ENCODE measurements at regions not wholly inside any gene's neighbourhood (a gene's known extent, or its start where the extent isn't known, plus 50 kb on each side); places are given as distances from the start of the nearest gene placed in this dataset.

DNA sequence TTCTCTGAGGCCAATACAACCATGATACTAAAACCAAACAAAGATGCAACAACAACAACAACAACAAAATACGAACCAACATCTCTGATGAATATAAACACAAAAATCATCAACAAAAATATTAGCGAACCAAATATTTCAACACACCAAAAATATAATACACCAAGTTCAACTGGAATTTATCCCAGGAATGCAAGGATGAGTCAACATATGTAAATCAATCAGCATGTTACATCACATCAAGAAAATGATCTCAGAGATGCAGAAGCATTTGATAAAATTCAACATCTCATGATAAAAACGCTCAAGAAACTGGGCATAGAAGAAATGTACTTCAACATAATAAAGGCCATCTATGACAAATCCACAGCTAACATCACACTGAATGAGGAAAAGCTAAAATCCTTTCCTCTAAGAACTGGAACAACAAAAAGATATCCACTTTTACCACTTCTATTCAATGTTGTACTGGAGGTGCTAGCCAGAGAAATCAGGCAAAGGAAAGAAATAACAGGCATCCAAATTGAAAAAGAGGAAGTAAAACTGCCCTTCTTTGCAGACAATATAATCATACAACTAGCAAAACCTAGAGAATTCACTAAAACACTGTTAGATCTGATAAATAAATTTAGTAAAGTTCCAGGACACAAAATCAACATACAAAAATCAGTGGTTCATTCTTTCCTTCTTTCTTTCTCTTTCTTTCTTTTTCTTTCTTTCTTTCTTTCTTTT is 2448.7 kb upstream of the PCDH20 start:
- Histone ChIP-seq H3K9me3 (ENCODE audit: severe bottlenecking) (no peaks in the 10 kb centered on the region), H3K27me3 (ENCODE audit: insufficient read depth, low read depth, severe bottlenecking) (no peaks in the 10 kb centered on the region), H3K4me3 (ENCODE audit: low read depth, low read length) (no peak overlapping the region), H3K27ac (no peak overlapping the region), H3K36me3 (no peaks in the 10 kb centered on the region)
- TF ChIP-seq, protein P1, sequence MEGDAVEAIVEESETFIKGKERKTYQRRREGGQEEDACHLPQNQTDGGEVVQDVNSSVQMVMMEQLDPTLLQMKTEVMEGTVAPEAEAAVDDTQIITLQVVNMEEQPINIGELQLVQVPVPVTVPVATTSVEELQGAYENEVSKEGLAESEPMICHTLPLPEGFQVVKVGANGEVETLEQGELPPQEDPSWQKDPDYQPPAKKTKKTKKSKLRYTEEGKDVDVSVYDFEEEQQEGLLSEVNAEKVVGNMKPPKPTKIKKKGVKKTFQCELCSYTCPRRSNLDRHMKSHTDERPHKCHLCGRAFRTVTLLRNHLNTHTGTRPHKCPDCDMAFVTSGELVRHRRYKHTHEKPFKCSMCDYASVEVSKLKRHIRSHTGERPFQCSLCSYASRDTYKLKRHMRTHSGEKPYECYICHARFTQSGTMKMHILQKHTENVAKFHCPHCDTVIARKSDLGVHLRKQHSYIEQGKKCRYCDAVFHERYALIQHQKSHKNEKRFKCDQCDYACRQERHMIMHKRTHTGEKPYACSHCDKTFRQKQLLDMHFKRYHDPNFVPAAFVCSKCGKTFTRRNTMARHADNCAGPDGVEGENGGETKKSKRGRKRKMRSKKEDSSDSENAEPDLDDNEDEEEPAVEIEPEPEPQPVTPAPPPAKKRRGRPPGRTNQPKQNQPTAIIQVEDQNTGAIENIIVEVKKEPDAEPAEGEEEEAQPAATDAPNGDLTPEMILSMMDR (IDR thresholded peaks at IDR 0.05; ENCODE audit: low read depth, low read length), result no peak
- DNase-seq, result no peak

DNA sequence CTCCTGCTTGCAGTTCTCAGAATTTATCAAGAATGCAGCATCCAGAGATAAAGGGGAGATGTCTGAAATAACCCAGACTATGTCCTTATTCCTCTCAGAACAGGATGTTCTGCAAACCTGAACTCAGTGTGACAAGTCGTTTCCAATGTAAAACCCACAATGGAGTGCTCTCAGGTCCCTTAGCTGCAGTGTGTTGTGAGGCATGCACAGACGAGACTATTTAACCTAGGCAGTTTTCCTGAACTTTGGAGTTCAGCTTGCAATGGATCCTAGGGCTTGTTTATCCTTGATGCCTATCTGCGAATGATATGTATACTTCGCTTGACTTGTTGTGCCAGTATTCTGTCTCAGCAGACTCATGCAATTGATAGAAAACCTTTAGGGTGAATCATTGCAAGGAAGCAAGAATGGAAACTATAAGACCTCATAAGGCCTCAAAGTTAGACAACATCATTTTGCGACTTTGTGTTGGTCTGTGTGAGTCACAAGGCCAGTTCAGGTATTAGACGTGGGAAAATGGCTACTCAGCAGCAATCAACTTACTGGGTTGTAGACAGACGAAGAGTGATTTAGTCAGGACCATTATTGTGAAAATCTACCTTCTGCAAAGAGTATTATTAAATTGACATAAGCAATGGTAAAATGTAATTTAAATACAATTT is 2439.9 kb upstream of the PCDH20 start:
- Histone ChIP-seq H3K4me3 (ENCODE audit: low read depth, low read length) (no peak overlapping the region), H3K36me3 (no peaks in the 10 kb centered on the region), H3K27ac (no peak overlapping the region), H3K27me3 (ENCODE audit: insufficient read depth, low read depth, severe bottlenecking) (no peaks in the 10 kb centered on the region), H3K9me3 (ENCODE audit: severe bottlenecking) (no peaks in the 10 kb centered on the region)
- TF ChIP-seq, protein P1 (IDR thresholded peaks at IDR 0.05; ENCODE audit: low read depth, low read length), result no peak
- DNase-seq, result no peak

DNA sequence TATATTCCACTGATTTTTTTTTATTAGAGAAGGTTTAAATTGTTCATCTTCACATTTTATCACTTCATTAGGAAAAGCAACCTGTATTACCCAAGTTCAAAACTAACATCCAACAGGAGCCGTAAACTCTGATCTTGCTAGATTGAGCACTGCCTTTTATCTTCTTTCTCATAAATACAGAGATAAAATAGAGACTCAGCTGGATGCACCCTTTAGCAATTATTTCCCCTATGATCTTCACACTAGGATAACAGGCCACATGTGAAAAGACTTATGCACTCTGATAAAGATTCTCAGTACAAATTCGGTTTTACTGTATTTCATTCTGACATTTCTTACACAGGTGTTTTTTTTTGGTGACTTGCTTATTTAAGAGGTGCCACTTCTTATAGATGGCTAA is 2438.2 kb upstream of the PCDH20 start:
- H3K27ac ChIP-seq, result no peak overlapping the region
- TF ChIP-seq, protein P1 (IDR thresholded peaks at IDR 0.05; ENCODE audit: low read depth, low read length), result no peak
- no peak for DNase-seq
- H3K4me3 ChIP-seq (ENCODE audit: low read depth, low read length), result no peak overlapping the region
- H3K27me3 ChIP-seq (ENCODE audit: insufficient read depth, low read depth, severe bottlenecking), result no peaks in the 10 kb centered on the region
- no peaks in the 10 kb centered on the region for H3K36me3 ChIP-seq
- H3K9me3 ChIP-seq (ENCODE audit: severe bottlenecking), result no peaks in the 10 kb centered on the region

DNA sequence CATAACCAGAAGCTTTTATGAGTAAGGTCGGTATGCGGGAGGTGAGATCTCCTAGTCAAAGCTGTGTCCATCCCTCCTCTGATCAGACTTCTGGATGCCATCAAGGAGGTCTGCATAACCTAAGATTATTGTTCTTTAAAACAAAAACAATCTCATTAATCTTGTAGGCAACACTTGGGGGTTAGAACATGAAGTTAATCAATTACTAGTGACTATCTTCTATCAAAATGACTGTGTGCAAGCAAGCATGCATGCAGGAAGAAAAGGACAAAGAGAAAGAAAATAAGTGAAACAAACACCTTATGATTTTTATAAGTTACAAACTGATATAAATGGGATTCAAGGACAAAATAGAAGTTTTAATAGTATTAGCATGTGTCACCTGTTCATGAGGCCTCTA is 2435.9 kb upstream of the PCDH20 start:
- TF ChIP-seq, protein P1 (IDR thresholded peaks at IDR 0.05; ENCODE audit: low read depth, low read length), result no peak
- Histone ChIP-seq H3K27ac (no peak overlapping the region), H3K36me3 (no peaks in the 10 kb centered on the region), H3K27me3 (ENCODE audit: insufficient read depth, low read depth, severe bottlenecking) (no peaks in the 10 kb centered on the region), H3K4me3 (ENCODE audit: low read depth, low read length) (no peak overlapping the region), H3K9me3 (ENCODE audit: severe bottlenecking) (no peaks in the 10 kb centered on the region)
- DNase-seq, result no peak

DNA sequence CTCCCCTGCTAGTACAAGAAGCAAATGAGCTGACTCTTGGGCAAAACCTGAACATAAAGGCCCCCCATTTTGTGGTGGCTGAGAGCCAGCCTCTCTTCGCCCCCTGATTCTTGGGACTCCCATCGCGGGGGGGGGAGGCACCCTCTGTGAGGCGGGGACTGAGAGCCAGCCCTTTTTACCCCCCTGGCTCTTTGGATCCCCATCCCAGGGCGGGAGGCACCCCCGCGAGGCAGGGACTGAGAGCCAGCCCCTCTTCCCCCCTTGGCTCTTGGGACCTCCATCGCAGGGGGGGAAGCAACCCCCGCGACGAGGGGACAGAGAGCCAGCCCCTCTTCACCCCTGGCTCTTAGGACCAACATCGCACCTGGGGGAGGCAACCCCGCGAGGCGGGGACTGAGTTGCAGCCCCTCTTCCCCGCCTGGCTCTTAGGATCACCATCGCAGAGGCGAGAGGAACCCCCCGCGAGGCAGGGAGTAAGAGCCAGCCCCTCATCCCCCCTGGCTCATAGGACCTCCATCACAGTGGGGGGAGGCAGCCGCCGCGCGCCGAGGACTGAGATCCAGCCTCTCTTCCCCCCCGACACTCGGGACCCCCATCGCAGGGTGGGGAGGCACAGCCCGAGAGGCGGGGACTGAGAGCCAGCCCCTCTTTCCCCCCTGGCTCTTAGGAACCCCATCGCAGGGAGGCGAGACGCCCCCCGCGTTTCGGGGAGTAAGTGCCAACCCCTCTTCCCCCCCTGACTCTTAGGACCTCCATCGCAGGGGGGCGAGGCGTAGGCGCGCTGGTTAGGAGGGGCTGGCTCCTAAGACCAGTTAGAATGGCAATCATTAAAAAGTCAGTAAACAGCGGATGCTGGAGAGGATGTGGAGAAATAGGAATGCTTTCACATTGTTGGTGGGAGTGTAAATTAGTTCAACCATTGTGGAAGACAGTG is 2428.4 kb upstream of the PCDH20 start:
- Histone ChIP-seq H3K4me3 (ENCODE audit: low read depth, low read length) (no peak overlapping the region), H3K9me3 (ENCODE audit: severe bottlenecking) (no peaks in the 10 kb centered on the region), H3K27me3 (ENCODE audit: insufficient read depth, low read depth, severe bottlenecking) (no peaks in the 10 kb centered on the region), H3K27ac (no peak overlapping the region), H3K36me3 (no peaks in the 10 kb centered on the region)
- no peak for DNase-seq
- TF ChIP-seq, protein P1 (IDR thresholded peaks at IDR 0.05; ENCODE audit: low read depth, low read length), result no peak
